CD4-positive, alpha-beta T cell treated with Interleukin-4 for 4 hours (primary cell): ENCODE measurements at regions not wholly inside any gene's neighbourhood (a gene's known extent, or its start where the extent isn't known, plus 50 kb on each side); places are given as distances from the start of the nearest gene placed in this dataset.

Experiments
- DNase-seq: peaks from one replicate; pipeline ENCODE4 v3.0.0-alpha.2; 2020

DNA sequence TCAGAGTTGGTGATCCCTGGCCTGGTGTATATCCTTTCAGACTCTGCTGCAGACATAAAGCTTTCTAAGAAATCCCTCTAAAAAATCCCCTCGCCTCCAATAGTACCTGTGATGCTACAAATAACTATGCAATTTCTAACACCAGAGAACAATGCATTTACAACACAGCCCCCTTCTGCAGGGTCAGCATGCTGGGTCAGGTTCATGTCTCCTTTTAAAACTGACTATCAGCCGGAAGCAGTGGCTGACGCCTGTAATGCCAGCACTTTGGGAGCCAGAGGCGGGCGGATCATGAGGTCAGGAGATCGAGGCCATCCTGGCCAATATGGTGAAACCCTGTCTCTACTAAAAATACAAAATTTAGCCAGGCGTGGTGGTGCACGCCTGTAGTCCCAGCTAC, 77.0 kb upstream of the SPATA12 start:
- DNase-seq = no peak

DNA sequence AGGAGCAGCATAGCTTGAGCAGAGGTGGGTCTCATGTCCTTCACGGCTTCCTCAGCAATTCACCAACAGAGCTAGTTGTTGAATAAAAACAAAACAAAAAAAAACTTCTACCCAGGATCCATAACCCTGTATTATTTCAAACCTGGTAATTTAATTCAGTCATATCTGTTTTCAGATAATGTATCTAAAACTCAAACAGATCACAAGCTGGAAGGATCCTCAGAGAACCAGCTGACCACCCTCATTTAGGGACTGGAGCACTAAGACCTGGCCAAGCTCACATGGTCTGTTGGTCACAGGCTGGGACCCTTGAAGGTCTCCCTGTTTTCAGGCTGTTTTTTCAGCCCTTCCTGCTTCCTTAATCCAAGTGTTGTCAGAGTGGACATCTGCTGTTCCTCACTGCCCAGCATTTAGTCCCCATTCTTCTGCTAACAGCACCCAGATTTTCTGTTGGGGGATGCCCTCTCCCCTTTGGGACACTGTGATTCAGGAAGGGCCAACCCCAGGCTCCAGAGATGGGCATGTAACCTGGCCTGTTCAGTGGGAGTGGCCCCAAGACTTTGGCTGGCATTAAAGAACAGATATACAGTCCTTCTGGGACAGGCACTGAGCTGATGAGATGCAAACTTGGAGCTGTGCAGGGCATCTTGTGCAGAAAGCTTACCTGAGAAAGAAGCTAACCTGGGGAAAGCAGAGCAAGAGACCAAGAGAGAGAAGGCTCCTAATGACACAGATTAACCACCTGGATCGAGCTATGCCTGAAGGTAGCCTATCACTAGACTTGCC, 78.8 kb upstream of the SPATA12 start:
- no peak for DNase-seq

DNA sequence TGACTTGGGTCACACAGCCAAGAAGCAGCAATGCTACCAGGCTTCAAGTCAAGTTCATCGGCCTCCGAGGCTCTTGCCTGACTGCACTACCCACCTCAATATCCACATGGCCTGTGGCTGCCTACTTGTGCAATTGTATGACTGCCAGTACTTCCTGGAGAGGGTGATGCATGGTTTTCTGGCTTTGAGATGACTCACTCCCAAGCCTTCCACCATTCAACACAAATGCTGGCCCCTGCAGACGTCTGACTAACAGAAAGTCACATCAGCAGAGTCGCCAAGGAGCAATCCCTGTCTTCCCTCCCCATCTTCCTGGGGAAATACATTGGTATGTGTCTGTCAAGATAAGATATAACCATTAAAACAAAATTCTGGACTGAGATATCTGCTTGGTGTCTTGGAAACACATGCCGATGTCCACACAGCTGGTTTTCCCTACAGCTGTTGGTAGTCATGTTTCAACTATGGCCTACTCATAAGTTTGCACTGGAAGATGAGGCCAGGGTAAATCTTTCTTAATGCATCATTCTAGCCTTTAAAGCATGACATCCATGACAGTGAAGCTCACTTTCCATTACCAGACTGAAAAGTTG, 79.6 kb upstream of the SPATA12 start:
- DNase-seq = peak; percentile 59

DNA sequence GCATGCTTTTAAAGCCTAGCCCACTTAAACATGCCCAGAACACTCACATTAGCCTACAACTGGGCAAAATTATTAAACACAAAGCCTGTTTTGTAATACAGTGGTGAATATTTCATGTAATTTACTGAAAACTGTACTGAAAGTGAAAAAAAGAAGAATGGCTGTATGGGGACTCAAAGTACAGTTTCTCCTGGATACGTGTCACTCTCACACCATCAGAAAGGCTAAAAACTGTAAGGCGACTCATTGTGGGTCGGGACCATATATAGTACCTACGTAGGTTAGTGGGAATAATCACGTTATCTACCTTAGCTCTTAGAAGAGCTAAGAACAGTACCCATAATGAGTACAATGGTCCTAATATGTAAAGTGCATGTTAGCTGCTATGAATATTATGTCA, 80.2 kb upstream of the SPATA12 start:
- no peak for DNase-seq

DNA sequence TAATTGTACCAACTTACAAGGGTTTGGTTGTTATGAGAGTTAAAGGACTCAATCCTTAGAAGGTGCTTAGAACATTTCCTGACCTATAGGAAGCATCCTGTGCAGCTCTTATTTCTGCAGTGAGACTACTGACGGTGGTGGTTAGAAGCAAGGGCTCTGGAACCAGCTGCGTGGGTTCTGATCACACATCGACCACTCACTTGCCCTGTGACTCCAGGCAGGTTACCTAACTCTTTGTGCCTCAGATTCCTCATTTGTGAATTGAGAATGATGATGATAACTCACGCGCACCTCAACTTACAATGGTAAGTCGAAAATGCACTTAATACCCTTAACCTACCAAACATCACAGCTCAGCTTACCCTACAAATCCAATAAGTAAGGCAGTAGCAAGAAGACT, 80.7 kb upstream of the SPATA12 start:
- DNase-seq = no peak

DNA sequence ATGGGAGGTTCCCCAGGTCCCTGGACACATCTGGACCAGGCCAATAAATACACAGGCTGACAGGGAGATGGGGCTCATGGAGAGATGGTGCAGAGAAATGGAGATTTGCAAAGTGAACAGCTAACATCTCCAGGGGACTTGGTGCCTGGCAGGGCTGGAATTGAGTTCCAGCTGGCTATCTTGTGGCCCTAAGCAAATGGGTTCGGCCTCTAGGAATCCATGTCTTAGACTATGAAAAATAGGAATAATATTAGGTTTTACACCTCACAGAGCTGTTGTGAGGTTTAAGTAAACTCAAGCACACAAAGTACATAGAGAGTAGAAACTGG, 82.9 kb upstream of the SPATA12 start:
- DNase-seq = no peak

DNA sequence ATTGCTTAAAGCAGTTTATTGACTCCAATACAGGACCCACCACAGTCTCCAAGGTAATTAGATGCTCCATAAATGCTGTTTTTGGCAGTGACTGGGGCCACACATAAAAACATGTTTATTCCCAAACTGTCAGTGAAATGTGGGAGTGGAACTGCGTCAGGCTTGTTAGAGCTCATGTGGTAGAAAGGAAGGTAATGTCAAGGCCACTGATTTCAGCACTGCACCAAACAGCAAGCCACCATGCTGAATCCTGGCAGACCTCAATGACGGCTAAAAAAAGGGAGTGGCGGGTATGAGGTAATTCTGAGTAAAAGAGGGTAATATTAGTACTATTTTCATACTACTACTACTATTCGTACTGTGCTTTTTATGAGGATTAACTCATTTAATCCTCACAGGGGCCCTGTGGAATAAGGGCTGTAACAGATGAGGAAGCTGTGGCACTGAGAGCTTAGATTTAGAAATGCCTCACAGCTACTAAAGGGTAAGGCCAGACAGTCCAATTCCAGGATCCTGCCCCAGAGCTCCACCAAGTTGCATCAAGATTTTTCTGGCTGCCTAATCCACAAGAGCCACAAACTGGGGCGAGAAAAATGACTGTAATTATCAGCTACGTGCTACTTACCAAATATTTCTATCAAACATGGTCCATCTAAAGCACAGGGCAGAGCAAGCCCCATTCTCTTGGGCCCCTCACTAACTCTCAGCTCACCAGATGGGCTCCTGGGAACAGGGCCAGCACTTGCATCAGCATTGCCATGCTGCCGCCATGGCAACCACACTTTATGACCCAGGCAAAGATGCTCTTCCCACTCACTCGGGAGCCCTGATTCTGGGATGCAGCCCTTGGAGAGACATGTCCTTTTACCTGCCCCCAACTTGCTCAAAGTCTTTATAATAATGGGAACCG, 83.6 kb upstream of the SPATA12 start:
- DNase-seq = no peak

DNA sequence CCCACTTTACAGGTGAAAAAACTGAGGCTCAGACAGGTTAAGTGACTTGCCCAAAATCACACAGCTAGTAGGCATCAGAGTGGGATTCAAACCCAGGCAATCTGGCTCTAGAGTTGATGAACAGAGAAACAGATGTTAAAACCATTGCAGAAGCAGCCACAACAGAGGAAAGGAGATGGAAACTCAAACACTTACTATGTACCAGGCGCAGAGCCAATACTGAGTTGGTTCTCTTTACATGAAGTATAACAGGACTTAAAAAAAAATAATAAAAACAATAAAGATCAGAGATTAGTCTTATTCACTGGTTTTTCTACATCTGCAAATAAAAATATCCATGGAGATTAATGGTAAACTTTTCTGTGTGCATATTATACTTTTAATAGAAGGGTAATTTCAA, 84.9 kb upstream of the SPATA12 start:
- DNase-seq = no peak

DNA sequence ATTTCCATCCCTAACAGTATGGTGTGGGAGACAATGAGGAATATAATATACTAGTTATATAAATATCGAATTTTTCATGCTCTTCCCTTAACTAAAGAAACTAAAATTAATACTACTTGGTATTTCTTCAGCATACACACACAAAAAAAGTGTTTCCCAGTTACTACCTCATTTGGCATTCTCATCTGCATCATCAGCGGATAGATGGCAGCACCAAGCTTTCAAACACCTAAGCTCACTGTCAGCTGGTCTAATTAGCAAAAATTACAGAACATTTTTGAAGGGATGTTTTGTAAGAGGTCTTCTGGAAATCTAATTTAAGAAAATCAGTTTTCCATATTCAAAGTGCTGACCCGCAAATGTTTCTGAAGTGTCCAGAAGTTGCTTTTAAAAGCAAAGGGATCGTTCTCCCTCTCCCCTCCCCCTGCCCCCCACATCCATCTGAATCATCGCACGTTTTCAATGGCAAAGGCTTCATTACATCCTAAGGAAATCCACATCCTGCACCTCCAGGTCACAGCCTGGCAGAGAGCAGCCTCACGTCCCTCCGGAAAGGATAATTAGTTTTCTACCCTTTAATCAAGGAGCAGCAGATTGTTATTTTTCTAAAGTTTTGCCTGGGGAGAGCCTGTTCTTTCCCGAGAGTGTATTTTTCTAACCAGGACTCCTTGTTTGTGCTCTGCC, 86.1 kb upstream of the SPATA12 start:
- no peak for DNase-seq

DNA sequence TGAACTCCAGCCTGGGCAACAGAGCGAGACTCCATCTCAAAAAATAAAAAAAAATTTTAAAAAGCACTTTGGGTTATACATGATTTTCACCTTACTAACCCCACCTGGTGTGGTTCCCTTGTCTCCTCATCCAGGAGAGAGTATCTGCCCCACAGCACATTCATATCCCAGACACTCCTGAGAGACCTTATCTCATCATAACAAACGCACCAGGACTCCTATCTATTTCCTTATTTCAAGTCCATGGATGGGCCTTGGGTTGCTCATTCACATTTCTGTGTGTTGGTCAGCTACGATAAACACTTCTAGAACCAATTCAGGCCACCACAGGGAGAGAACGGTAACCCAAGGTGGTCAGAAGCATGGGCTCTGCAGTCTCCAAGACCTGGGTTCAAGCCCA, 88.6 kb upstream of the SPATA12 start:
- no peak for DNase-seq

DNA sequence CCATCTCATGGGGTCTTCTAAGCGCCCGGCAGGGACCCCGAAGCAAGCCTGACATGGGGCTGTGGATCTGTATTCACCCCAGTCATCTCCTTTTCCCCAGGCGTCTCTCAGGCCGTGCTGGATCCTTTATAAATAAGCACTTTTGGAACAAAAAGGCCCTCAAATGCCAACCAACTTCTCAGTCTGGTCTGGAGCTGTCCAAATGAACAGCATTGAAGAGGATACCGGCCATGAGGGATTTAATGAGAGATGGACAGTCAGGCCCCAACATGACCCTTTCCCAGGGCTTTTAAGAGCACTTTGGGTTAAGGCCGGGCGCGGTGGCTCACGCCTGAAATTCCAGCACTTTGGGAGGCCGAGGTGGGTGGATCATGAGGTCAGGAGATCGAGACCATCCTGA, 89.2 kb upstream of the SPATA12 start:
- no peak for DNase-seq

DNA sequence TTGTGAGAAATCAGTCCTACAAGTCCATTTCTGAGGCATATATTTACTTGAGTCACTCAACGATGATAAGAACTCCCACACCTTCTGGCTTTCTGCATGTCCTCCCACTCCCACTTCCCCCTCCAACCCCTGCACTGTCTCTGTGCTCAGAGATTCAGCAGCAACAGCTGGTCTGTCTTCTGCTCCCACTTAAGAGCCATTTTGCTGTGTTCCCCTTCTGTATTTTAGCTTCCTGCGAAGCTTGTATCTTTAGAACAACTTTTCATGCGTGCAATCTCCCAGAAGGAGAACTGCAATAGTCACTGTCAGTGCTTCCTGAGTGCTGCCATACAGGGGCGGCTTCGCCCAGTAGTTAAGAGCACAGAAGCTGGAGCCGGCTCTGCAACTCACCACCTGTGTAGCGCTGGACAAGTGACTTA, 90.0 kb upstream of the SPATA12 start:
- no peak for DNase-seq

DNA sequence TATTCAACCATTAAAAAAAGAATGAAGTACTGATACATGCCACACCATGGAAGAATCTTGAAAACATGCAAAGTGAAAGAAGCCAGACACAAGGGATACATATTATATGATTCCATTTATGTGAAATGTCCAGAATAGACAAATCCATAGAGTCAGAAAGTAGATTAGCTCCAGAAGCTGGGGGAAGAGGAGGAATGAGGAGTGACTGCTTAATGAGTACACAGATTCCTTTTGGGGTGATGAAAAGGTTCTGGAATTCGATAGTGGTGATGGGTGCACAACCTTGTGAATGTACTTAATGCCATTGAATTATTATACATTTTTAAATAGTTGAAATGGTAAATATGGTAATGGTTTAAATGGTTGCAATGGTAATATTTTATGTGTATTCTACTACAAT, 90.6 kb upstream of the SPATA12 start:
- DNase-seq = no peak

DNA sequence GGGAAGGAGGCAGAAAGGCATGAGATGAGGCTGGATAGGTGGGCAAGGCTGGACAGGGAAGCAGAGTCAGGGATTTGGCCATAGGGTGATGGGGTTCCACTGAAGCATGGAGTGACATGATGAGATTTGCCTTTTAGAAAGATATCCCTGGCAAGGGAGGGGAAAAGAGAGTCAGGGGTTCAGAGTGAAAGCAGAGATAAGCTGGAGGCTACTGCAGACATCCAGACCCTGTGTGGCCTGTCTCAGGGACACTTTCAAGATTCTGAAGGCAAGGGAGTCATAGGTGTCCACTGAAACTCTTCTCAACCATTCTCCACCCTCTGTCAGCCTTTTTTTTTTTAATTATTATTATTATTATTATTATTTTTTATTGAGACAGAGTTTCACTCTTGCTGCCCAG, 94.0 kb upstream of the SPATA12 start:
- no peak for DNase-seq

DNA sequence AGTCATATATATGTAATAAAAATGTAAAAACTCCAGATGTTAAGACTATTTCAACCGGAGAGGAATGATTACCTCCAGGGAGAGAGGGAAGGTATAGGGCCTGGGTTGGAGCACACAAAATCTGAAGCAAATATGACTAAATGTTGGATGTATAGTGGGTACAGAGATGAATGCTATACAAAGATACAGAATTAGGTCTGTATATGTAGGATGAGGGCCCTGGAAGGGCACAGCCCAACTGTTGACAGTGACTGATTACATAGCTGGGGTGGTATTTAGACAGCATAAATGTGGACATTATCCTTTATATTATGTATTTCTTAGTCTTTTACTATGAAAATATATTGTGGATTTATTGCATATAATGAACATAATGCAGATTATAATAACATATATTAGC, 94.4 kb upstream of the SPATA12 start:
- DNase-seq = no peak

DNA sequence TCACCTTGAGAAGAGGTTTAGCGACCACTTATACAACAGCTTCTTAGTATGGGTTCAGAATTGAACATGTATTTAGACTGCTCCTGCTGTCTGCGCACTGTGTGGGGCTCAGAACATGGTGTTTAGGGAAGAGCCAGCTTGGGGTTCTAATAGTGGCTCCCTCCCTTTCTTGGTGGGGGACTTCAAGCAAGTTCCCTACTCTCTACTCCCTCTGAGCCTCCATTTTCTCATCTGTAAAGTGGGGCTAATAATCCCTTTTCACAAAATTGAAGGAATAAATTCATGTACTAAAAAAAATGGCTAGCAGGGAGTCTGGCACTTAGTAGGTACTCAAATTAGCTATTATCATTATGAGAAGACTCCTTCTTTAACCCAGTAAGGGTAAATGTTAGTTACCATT, 97.5 kb upstream of the SPATA12 start:
- DNase-seq = no peak

DNA sequence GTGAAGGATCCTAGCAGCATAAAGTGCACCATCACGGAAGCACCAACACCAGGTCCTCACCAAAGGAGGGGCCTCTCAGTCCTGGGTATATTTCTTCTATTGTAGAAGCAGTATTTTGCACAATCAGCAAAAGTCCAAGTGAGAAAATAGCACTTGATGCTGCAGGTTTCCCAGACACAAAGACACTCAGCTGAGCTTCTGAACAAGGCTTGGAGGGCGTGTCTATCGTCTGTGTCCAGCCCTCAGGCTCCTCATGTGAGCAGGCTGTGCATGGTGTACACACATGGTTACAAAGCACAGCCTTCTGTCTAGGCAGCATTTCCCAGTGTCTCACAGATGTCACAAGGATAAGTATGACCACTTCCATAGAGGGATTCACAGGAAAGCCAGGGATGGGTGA, 98.3 kb upstream of the SPATA12 start:
- DNase-seq = no peak

DNA sequence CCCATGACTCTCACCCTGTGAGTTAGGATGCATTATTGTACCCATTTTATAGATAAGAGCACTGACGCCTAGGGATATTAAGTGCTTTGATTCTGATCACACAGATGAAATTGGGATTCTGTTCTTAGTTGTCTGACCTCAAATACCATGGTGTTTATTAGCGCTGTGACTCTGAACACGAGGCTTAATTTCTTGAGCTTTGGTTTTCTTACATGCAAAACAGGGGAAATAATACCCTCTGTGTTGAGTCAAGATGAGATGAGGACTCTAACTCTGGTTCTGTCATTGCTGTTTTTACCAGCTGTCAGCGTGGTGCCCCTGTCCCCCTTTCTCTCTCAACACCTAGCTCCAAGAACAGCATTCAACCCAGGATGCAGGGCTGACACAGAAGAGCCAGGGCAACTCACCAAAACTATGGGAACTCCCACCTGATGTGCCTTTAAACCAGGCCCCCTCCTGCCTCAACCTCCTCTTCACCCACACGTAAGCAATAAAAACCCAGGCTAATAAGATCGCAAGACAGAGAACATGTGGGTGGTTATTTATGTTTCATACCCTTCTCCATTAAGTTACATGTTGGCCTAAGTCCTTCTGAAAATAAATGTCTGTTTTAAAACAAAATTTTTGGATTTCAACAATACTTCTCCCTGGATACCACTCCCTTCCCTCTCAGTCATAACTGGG, 100.1 kb upstream of the SPATA12 start:
- no peak for DNase-seq

DNA sequence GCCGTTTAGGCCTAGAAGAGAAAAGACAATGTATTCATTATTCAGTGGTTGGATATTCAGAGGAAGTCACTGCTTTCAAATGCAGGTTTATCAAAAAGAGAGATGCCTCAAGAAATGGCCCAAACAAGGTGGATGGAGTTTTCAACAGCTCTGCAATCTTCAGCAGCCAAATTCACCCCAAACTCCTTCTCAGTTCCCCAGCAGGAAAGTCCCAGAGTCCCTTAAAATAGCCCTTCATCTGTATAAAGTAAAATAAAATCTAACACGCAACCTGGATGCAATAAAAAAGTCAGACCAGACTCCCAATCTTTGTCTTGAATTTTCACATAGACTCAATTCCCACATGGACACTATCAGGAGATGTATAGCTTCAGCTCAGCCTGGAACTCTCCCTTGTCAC, 101.6 kb upstream of the SPATA12 start:
- DNase-seq = no peak

DNA sequence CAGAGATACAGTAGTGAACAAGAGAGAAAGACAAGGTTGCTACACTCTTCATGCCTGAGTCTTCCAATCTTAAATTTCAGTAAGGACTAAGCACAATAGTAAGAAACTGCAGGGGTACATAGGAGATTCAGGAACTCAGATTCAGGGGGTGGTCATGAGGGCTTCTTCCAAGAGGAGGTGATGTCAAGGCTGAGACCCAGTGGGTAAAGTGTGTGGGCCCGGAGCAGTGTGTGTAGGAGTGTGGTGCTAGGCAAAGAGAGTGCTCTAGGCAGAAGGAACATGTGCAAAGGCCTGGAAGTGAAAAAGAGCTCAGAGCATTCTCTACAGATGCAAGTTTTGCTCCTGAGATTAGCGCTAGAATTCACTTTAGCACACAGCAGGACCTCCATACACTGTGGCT, 102.9 kb upstream of the SPATA12 start:
- no peak for DNase-seq

DNA sequence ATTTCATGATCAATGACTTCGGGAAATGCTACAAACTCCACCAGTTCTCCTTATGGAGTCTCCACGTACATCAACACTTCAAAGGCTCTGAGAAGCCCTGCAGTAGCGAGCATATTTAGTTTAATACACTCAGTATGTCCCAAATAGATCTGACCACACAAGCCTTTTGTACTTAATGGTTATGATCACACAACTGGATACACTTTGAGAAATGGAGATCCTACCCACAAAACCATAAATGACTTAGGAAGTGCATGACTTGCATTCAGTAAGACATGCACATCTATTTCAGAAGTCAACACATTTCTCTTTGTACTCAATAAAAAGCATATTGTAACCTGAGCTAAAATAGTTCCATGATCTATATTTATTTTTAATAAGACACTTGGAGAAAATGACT, 103.6 kb upstream of the SPATA12 start:
- DNase-seq = no peak

DNA sequence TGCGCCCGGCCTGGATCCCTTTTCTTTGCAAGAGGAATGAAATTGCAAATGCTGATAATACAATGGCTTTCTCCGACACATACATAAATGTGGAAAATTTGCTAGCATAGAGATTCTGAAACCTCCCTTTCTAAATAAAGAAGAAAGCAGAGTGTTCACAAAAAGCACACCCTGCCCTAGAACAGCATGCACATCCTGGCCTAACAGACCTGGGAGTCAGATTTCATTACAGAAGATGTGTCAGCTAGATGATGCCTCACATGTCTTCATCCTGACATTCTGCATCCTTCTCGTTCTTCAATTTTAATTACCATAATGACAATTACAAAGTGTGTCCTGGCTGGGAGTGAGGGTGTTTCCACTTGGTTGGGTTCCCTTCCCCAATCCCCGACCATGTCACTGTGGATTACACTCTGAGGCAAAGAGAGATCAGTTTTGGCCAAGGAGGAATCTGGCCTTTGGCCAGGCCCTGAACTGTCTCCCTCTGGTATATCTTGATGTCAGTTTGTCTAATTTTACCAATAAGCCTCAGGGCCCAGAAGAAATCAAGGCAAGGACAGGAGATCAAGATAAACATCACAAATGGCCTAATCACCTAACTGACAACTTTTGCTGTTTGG, 104.9 kb upstream of the SPATA12 start:
- no peak for DNase-seq
